ENCODE measurements at regions not wholly inside any gene's neighbourhood (a gene's known extent, or its start where the extent isn't known, plus 50 kb on each side); places are given as distances from the start of the nearest gene placed in this dataset.

DNA sequence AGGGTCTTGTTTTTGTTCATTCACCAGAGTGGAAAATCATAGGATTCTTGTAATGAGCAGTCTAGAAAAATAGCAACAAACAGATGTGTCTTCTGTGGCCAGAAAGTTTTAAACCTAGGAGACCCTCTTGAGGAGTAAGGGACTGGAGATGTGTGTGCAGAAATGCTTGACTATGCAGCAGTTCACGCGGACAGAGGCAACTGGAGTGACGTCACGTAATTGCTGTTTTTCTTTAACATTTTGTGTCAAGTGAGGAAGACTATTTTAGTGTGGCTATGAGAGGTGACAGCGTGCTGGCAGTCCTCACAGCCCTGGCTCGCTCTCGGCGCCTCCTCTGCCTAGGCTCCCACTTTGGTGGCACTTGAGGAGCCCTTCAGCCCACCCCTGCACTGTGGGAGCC lies 163.1 kb upstream of the PTCH1 start:
- TF ChIP-seq, protein P1, sequence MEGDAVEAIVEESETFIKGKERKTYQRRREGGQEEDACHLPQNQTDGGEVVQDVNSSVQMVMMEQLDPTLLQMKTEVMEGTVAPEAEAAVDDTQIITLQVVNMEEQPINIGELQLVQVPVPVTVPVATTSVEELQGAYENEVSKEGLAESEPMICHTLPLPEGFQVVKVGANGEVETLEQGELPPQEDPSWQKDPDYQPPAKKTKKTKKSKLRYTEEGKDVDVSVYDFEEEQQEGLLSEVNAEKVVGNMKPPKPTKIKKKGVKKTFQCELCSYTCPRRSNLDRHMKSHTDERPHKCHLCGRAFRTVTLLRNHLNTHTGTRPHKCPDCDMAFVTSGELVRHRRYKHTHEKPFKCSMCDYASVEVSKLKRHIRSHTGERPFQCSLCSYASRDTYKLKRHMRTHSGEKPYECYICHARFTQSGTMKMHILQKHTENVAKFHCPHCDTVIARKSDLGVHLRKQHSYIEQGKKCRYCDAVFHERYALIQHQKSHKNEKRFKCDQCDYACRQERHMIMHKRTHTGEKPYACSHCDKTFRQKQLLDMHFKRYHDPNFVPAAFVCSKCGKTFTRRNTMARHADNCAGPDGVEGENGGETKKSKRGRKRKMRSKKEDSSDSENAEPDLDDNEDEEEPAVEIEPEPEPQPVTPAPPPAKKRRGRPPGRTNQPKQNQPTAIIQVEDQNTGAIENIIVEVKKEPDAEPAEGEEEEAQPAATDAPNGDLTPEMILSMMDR (tag by site-specific recombination; IDR thresholded peaks at IDR 0.05) = no peak
- TF ChIP-seq ZBTB1 (tag by site-specific recombination; IDR thresholded peaks at IDR 0.05) = no peak
